ENCODE measurements at regions not wholly inside any gene's neighbourhood (a gene's known extent, or its start where the extent isn't known, plus 50 kb on each side); places are given as distances from the start of the nearest gene placed in this dataset.

DNA sequence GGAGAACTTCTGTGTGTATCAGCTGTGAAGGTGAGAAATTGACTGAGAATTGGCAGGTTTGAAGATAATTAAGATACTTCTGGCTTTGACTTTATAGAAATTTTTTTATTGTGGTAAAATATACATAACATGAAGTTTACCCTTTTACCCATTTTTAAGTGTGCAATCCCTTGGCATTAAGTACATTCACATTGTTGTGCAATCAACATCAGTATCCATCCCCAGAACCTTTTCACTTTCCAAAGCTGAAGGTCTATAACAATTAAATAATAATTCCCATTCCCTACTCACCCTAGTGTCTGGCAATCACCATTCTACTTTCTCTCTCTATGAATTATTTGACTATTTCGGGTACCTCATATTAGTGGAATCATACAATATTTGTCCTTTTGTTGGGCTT is 69.9 kb downstream of the ACTBL2 start:
- no peak for TF ChIP-seq CTCF (IDR thresholded peaks at IDR 0.05; ENCODE audit: insufficient read depth, low read length)
- TF ChIP-seq, protein P1, sequence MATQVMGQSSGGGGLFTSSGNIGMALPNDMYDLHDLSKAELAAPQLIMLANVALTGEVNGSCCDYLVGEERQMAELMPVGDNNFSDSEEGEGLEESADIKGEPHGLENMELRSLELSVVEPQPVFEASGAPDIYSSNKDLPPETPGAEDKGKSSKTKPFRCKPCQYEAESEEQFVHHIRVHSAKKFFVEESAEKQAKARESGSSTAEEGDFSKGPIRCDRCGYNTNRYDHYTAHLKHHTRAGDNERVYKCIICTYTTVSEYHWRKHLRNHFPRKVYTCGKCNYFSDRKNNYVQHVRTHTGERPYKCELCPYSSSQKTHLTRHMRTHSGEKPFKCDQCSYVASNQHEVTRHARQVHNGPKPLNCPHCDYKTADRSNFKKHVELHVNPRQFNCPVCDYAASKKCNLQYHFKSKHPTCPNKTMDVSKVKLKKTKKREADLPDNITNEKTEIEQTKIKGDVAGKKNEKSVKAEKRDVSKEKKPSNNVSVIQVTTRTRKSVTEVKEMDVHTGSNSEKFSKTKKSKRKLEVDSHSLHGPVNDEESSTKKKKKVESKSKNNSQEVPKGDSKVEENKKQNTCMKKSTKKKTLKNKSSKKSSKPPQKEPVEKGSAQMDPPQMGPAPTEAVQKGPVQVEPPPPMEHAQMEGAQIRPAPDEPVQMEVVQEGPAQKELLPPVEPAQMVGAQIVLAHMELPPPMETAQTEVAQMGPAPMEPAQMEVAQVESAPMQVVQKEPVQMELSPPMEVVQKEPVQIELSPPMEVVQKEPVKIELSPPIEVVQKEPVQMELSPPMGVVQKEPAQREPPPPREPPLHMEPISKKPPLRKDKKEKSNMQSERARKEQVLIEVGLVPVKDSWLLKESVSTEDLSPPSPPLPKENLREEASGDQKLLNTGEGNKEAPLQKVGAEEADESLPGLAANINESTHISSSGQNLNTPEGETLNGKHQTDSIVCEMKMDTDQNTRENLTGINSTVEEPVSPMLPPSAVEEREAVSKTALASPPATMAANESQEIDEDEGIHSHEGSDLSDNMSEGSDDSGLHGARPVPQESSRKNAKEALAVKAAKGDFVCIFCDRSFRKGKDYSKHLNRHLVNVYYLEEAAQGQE (IDR thresholded peaks at IDR 0.05; ENCODE audit: insufficient replicate concordance, low read depth): no peak

Measured in HL-60 (cell line).